H1 (cell line): ENCODE measurements at regions not wholly inside any gene's neighbourhood (a gene's known extent, or its start where the extent isn't known, plus 50 kb on each side); places are given as distances from the start of the nearest gene placed in this dataset.

Experiments
- CTCF ChIA-PET: fragments of 300-600 bp; sonication (Branson Sonifier 250); formaldehyde crosslinking; loops from one replicate; lab custom pipeline; 2021; ENCODE audit not compliant: partially characterized antibody; lab: Charles Lee
- POLR2A ChIA-PET: fragments of 300-600 bp; sonication (Branson Sonifier 250); formaldehyde crosslinking; loops from one replicate; lab custom pipeline; 2021; ENCODE audit warnings: inconsistent platforms; ENCODE audit not compliant: partially characterized antibody; lab: Charles Lee
- DNase-seq, 2 experiments: peaks; one replicate each; pipeline versions ENCODE4 v3.0.0 to v3.0.0-alpha.2; 2010 to 2022; ENCODE audit warnings: low spot score in 2 of 2, low read depth in 1 of 2, mixed read lengths in 1 of 2
- FAIRE-seq: peaks from 2 replicates; lab custom pipeline; 2011; peaks lifted over from hg19 to GRCh38; lab: Jason Lieb, UNC
- H2AFZ ChIP-seq: 2 replicates; pipeline ENCODE4 v1.8.1; 2012; ENCODE audit warnings: low read length, inconsistent platforms
- H2AK5ac ChIP-seq: 2 replicates; pipeline ENCODE4 v1.6.1; 2013; ENCODE audit warnings: low read depth, low read length
- H2BK120ac ChIP-seq: replicated peaks from 2 replicates; pipeline ENCODE3; 2013; ENCODE audit warnings: low read depth, low read length, inconsistent platforms
- H2BK12ac ChIP-seq: 2 replicates; pipeline ENCODE4 v1.6.1; 2013; ENCODE audit warnings: low read depth, low read length
- H2BK15ac ChIP-seq: 2 replicates; pipeline ENCODE4 v1.6.1; 2013; ENCODE audit warnings: low read length
- H2BK20ac ChIP-seq: 2 replicates; pipeline ENCODE4 v1.6.1; 2013; ENCODE audit warnings: low read length
- H2BK5ac ChIP-seq: 2 replicates; pipeline ENCODE4 v1.6.1; 2013; ENCODE audit warnings: low read depth, low read length
- H3K14ac ChIP-seq: 2 replicates; pipeline ENCODE4 v1.6.1; 2013; ENCODE audit warnings: inconsistent platforms; ENCODE audit not compliant: insufficient read length
- H3K18ac ChIP-seq: 2 replicates; pipeline ENCODE4 v1.6.1; 2013; ENCODE audit warnings: low read length; ENCODE audit errors: extremely low read depth
- H3K23ac ChIP-seq: 2 replicates; pipeline ENCODE4 v1.6.1; 2013; ENCODE audit warnings: inconsistent platforms; ENCODE audit not compliant: insufficient read length
- H3K23me2 ChIP-seq: 2 replicates; pipeline ENCODE4 v1.6.1; 2013; ENCODE audit warnings: low read depth, low read length
- H3K27ac ChIP-seq: 2 replicates; pipeline ENCODE4 v1.6.1; 2011; ENCODE audit warnings: low read depth, low read length, inconsistent platforms
- H3K27me3 ChIP-seq, 4 experiments: replicated peaks in 1 of 4; 1 replicate in 1 of 4; 2 replicates in 3 of 4; pipeline versions ENCODE4 v1.6.1 to v1.8.1; 2011 to 2013; ENCODE audit warnings: low read length in 3 of 4, mild to moderate bottlenecking in 3 of 4, inconsistent platforms in 2 of 4, mixed read lengths in 2 of 4, moderate library complexity in 1 of 4; ENCODE audit not compliant: control insufficient read depth in 3 of 4, insufficient read depth in 3 of 4; ENCODE audit errors: extremely low read depth in 1 of 4
- H3K36me3 ChIP-seq, 4 experiments: 2 replicates each; pipeline versions ENCODE4 v1.6.1 to v1.8.1; 2011 to 2013; ENCODE audit warnings: mild to moderate bottlenecking in 4 of 4, low read length in 3 of 4, moderate library complexity in 2 of 4, control low read depth in 1 of 4, inconsistent platforms in 1 of 4; ENCODE audit not compliant: insufficient read depth in 4 of 4, control insufficient read depth in 2 of 4
- H3K4ac ChIP-seq: replicated peaks from 2 replicates; pipeline ENCODE3; 2013; ENCODE audit warnings: low read length, low read depth, mixed read lengths, inconsistent platforms; ENCODE audit not compliant: insufficient read length
- H3K4me1 ChIP-seq, 4 experiments: replicated peaks in 1 of 4; 1 replicate in 1 of 4; 2 replicates in 3 of 4; pipeline versions ENCODE4 v1.6.1 to v1.8.1; 2011 to 2013; ENCODE audit warnings: low read length in 3 of 4, inconsistent platforms in 2 of 4, mixed read lengths in 1 of 4; ENCODE audit not compliant: insufficient read depth in 4 of 4, control insufficient read depth in 3 of 4
- H3K4me2 ChIP-seq, 2 experiments: 2 replicates each; pipeline versions ENCODE4 v1.6.1 to v1.8.1; 2011 to 2013; ENCODE audit warnings: low read depth in 2 of 2, low read length in 2 of 2, control low read depth in 1 of 2, inconsistent platforms in 1 of 2, mild to moderate bottlenecking in 1 of 2; ENCODE audit not compliant: insufficient read depth in 1 of 2
- H3K4me3 ChIP-seq, 4 experiments: fragments of 200-600, 300-600 bp in 1 of 4; sonication (generic), shearing (Covaris generic), sonication (Bioruptor Twin) in 1 of 4; 2 replicates each; pipeline versions ENCODE4 v1.5.1 to v1.8.1; 2011 to 2016; ENCODE audit warnings: low read length in 4 of 4, low read depth in 3 of 4, control low read depth in 2 of 4, inconsistent platforms in 2 of 4, mild to moderate bottlenecking in 2 of 4, mixed read lengths in 1 of 4, moderate library complexity in 1 of 4; ENCODE audit not compliant: insufficient read depth in 2 of 4; ENCODE audit errors: extremely low read depth in 1 of 4
- H3K56ac ChIP-seq: replicated peaks from 2 replicates; pipeline ENCODE3; 2013; ENCODE audit warnings: low read depth, mild to moderate bottlenecking, mixed read lengths, low read length, inconsistent platforms; ENCODE audit not compliant: insufficient read length
- H3K79me1 ChIP-seq: 2 replicates; pipeline ENCODE4 v1.6.1; 2013; ENCODE audit warnings: low read depth, low read length, control low read depth
- H3K79me2 ChIP-seq, 2 experiments: 2 replicates each; pipeline versions ENCODE4 v1.6.1 to v1.8.1; 2012 to 2013; ENCODE audit warnings: low read length in 2 of 2, mild to moderate bottlenecking in 2 of 2, inconsistent platforms in 1 of 2; ENCODE audit not compliant: insufficient read depth in 2 of 2, control insufficient read depth in 1 of 2
- H3K9ac ChIP-seq, 4 experiments: replicated peaks in 1 of 4; 1 replicate in 1 of 4; 2 replicates in 3 of 4; pipeline versions ENCODE4 v1.6.1 to v1.8.1; 2011 to 2013; ENCODE audit warnings: low read depth in 3 of 4, low read length in 3 of 4, control low read depth in 2 of 4, mild to moderate bottlenecking in 2 of 4, moderate library complexity in 2 of 4, inconsistent platforms in 1 of 4; ENCODE audit errors: extremely low read depth in 1 of 4
- H3K9me3 ChIP-seq, 2 experiments: 2 replicates each; pipeline versions ENCODE4 v1.6.1 to v1.8.1; 2012 to 2013; ENCODE audit warnings: mild to moderate bottlenecking in 2 of 2, moderate library complexity in 2 of 2, control low read depth in 1 of 2, inconsistent platforms in 1 of 2, low read depth in 1 of 2, low read length in 1 of 2, mixed read lengths in 1 of 2; ENCODE audit not compliant: insufficient read depth in 2 of 2
- H4K20me1 ChIP-seq, 2 experiments: replicated peaks in 1 of 2; 2 replicates each; pipeline versions ENCODE3 to v1.8.1; 2011 to 2013; ENCODE audit warnings: inconsistent platforms in 2 of 2, low read length in 2 of 2, mild to moderate bottlenecking in 1 of 2; ENCODE audit not compliant: insufficient read depth in 2 of 2, control insufficient read depth in 1 of 2
- H4K5ac ChIP-seq: 2 replicates; pipeline ENCODE4 v1.6.1; 2013; ENCODE audit warnings: low read length, low read depth, mixed read lengths, inconsistent platforms; ENCODE audit not compliant: insufficient read length
- H4K8ac ChIP-seq: 2 replicates; pipeline ENCODE4 v1.8.0; 2013; ENCODE audit warnings: mild to moderate bottlenecking, moderate library complexity, low read length, inconsistent platforms; ENCODE audit not compliant: insufficient read depth; ENCODE audit errors: extremely low read depth
- H4K91ac ChIP-seq: replicated peaks from 2 replicates; pipeline ENCODE3; 2013; ENCODE audit warnings: low read length, mixed read lengths, inconsistent platforms; ENCODE audit not compliant: insufficient read length
- BACH1 ChIP-seq: IDR thresholded peaks from 2 replicates; pipeline ENCODE4 v1.6.1; 2012; ENCODE audit warnings: low read length, improper control_type of control experiment
- CBX8 ChIP-seq: fragments of 300-800, 300-1000 bp; sonication (generic); IDR thresholded peaks from 2 replicates; pipeline ENCODE4 v1.7.1; 2016; ENCODE audit warnings: low read depth, low read length, borderline replicate concordance
- CREB1 ChIP-seq: IDR thresholded peaks from 2 replicates; pipeline ENCODE4 v1.6.1; 2012; ENCODE audit warnings: inconsistent platforms
- EZH2 ChIP-seq: fragments of 200-600 bp; sonication (generic); IDR thresholded peaks from 2 replicates; pipeline ENCODE4 v1.7.1; 2012; ENCODE audit warnings: low read depth, mild to moderate bottlenecking, moderate library complexity, low read length, inconsistent platforms; ENCODE audit not compliant: severe bottlenecking
- GABPA ChIP-seq: IDR thresholded peaks from 2 replicates; pipeline ENCODE4 v1.6.1; 2011; ENCODE audit warnings: mild to moderate bottlenecking, low read length, moderate library complexity, borderline replicate concordance; ENCODE audit not compliant: insufficient read depth
- MAFK ChIP-seq: IDR thresholded peaks from 2 replicates; pipeline ENCODE4 v1.6.1; 2012; ENCODE audit warnings: low read depth, mild to moderate bottlenecking, improper control_type of control experiment, low read length
- SAP30 ChIP-seq: fragments of 300-600 bp; sonication (generic); IDR thresholded peaks from 2 replicates; pipeline ENCODE4 v1.7.1; 2012; ENCODE audit warnings: low read length, moderate library complexity, mild to moderate bottlenecking, inconsistent platforms; ENCODE audit not compliant: insufficient read depth, insufficient replicate concordance
- SIRT6 ChIP-seq: IDR thresholded peaks from one replicate; pipeline ENCODE4 v1.7.1; 2012; ENCODE audit warnings: low read length, inconsistent platforms
- TAF7 ChIP-seq: optimal IDR thresholded peaks from 2 replicates; pipeline ENCODE3; 2011; ENCODE audit warnings: low read depth, mild to moderate bottlenecking, inconsistent platforms, low read length, moderate library complexity, borderline replicate concordance

- Histone ChIP-seq H2BK15ac (no peak overlapping the region), H3K9ac (no peak overlapping the region), H3K14ac (no peak overlapping the region), H2BK5ac (no peak overlapping the region), H2BK20ac (no peak overlapping the region), H3K4me3 (no peak overlapping the region), H3K18ac (no peak overlapping the region), H4K8ac (no peak overlapping the region), H3K23me2 (no peaks in the 10 kb centered on the region), H4K5ac (no peak overlapping the region), H3K4me1 (no peaks in the 10 kb centered on the region), H3K79me2 (no peaks in the 10 kb centered on the region), H4K20me1 (no peaks in the 10 kb centered on the region), H3K36me3 (no peaks in the 10 kb centered on the region; a peak in 2 of 8 replicates), H2AK5ac (no peak overlapping the region), H3K23ac (no peak overlapping the region), H3K27ac (no peak overlapping the region), H3K27me3 (no peaks in the 10 kb centered on the region), H2BK12ac (no peak overlapping the region), H3K56ac (no peak overlapping the region), H3K9me3 (no peaks in the 10 kb centered on the region), H3K4me2 (no peak overlapping the region), H4K91ac (no peak overlapping the region), H2AFZ (no peak overlapping the region), H3K4ac (no peak overlapping the region), H2BK120ac (no peak overlapping the region), H3K79me1 (no peaks in the 10 kb centered on the region)
- CTCF ChIA-PET: interaction anchor here (0.7 kb wide), 1 partner anchor 1151 kb away, joined by 3 read pairs; no protein-coding TSS in a partner anchor
- POLR2A ChIA-PET: no interaction called here
- TF ChIP-seq EZH2 (no peak), CBX8 (no peak), MAFK (no peak), GABPA (no peak), TAF7 (no peak), CREB1 (no peak), SIRT6 (no peak), BACH1 (no peak), SAP30 (no peak)
- FAIRE-seq: no peak
- DNase-seq: no peak
These were observed 322.4 kb upstream of the DCN start for GRCh38 chr12:91505006-91505405.
